ENCODE measurements at regions not wholly inside any gene's neighbourhood (a gene's known extent, or its start where the extent isn't known, plus 50 kb on each side); places are given as distances from the start of the nearest gene placed in this dataset.

DNA sequence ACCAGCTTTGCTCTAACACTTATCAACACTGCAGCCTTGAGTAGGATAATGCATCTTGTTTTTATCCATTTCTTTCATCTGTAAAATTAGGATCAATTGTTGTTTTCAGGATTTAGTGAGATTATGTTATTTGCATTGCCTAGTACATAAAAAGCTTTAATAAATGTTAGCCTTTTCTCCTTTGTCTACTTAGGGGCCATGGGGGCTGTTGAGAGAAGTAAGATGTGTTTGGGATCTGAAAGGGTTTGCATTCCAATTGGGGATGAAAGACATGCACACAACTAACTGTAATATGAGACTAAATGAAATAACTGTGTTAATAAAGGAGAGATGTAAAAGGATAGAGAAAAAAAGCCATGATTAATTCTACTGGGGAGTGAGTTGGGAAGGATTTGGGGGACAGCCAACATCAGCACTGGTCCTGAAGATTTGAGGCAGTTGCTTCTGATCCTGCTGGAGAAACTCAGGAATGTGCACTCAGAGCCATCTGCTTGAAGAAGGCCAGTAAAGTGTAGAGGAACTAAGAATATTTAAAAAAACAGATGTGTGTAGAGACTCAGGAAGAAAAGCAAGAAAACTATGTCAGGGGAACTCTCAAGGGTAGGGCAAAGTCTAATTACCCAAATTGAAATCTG lies 236.3 kb downstream of the OLFM4 start:
- Histone ChIP-seq H3K9ac (ENCODE audit: extremely low read depth, insufficient read length, low read length) (no peak overlapping the region), H3K79me2 (ENCODE audit: insufficient read depth, low read length) (no peaks in the 10 kb centered on the region), H2BK12ac (ENCODE audit: insufficient read length, low read depth, low read length) (no peak overlapping the region), H3K4ac (ENCODE audit: low read depth, low read length) (no peak overlapping the region), H2BK15ac (ENCODE audit: low read depth, low read length) (no peak overlapping the region), H4K20me1 (ENCODE audit: control insufficient read depth, insufficient read depth, insufficient read length) (no peaks in the 10 kb centered on the region), H3K14ac (ENCODE audit: insufficient read depth, low read length) (no peak overlapping the region), H3K27ac (ENCODE audit: insufficient read length, low read depth, low read length) (no peak overlapping the region), H3K23me2 (ENCODE audit: insufficient read length, low read depth, low read length, poor library complexity, severe bottlenecking) (no peaks in the 10 kb centered on the region), H3K56ac (ENCODE audit: insufficient read length, low read depth, low read length) (no peak overlapping the region), H2BK5ac (ENCODE audit: insufficient read length, low read length) (no peak overlapping the region), H3K23ac (ENCODE audit: insufficient read length, low read depth, low read length) (no peak overlapping the region), H2AFZ (ENCODE audit: low read length) (no peak overlapping the region), H3K18ac (ENCODE audit: insufficient read length, low read depth, low read length) (no peak overlapping the region), H3T11ph (ENCODE audit: low read length) (no peak overlapping the region), H2BK20ac (ENCODE audit: low read depth, low read length, poor library complexity, severe bottlenecking) (no peak overlapping the region), H3K79me1 (ENCODE audit: insufficient read depth, low read depth, low read length, poor library complexity, severe bottlenecking) (no peaks in the 10 kb centered on the region), H3K4me2 (ENCODE audit: insufficient read depth, insufficient read length, low read length) (no peak overlapping the region), H3K9me3 (ENCODE audit: control insufficient read depth, low read depth, low read length) (no peaks in the 10 kb centered on the region), H3K4me1 (ENCODE audit: insufficient read depth, low read length) (0 out of 2 replicates have a peak, but pooled peaks cover 3% of the 10 kb centered on the region), H4K91ac (ENCODE audit: insufficient read length, low read depth, low read length) (no peak overlapping the region), H2AK5ac (ENCODE audit: insufficient read length, low read length) (no peak overlapping the region), H4K8ac (replicated peaks; ENCODE audit: insufficient read length, low read depth, low read length) (no peak overlapping the region), H4K5ac (ENCODE audit: insufficient read length, low read depth, low read length) (no peak overlapping the region), H2BK120ac (ENCODE audit: low read depth, low read length, poor library complexity, severe bottlenecking) (no peak overlapping the region), H3K27me3 (ENCODE audit: insufficient read depth, low read length) (peaks cover 7% of the 10 kb centered on the region; the same call in 1 of the 2 replicates)
- Mint-ChIP-seq H3K4me1 (peaks cover 11 to 24% of the 10 kb centered on the region in 2 experiments), H3K36me3 (ENCODE audit: insufficient read depth in 1 of 3, low read depth in 3 of 3) (no peaks in the 10 kb centered on the region), H3K4me3 (no peak overlapping the region), H3K9me3 (peaks cover 0 to 8% of the 10 kb centered on the region in 2 experiments; a peak in 4 of 5 replicates), H3K27me3 (ENCODE audit: low read depth) (peaks cover 90% of the 10 kb centered on the region), H3K27ac (no peak overlapping the region)
- no peak for DNase-seq
- TF ChIP-seq, protein P1, sequence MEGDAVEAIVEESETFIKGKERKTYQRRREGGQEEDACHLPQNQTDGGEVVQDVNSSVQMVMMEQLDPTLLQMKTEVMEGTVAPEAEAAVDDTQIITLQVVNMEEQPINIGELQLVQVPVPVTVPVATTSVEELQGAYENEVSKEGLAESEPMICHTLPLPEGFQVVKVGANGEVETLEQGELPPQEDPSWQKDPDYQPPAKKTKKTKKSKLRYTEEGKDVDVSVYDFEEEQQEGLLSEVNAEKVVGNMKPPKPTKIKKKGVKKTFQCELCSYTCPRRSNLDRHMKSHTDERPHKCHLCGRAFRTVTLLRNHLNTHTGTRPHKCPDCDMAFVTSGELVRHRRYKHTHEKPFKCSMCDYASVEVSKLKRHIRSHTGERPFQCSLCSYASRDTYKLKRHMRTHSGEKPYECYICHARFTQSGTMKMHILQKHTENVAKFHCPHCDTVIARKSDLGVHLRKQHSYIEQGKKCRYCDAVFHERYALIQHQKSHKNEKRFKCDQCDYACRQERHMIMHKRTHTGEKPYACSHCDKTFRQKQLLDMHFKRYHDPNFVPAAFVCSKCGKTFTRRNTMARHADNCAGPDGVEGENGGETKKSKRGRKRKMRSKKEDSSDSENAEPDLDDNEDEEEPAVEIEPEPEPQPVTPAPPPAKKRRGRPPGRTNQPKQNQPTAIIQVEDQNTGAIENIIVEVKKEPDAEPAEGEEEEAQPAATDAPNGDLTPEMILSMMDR (conservative IDR thresholded peaks at IDR 0.05), result no peak

Data from H9 (cell line).